Vagina (tissue), 2 donors: ENCODE measurements at regions not wholly inside any gene's neighbourhood (a gene's known extent, or its start where the extent isn't known, plus 50 kb on each side); places are given as distances from the start of the nearest gene placed in this dataset.

Experiments
- CTCF ChIP-seq, 3 experiments: fragments of 450-650 bp in 2 of 3; fragments of 200-600 bp in 1 of 3; sonication (generic) in 1 of 3; IDR thresholded peaks; one replicate each; pipeline ENCODE4 v1.5.1; 2017 to 2019; ENCODE audit warnings: antibody characterized with exemption in 3 of 3, mild to moderate bottlenecking in 2 of 3, moderate library complexity in 2 of 3
- POLR2A ChIP-seq, 2 donors: fragments of 450-650 bp; IDR thresholded peaks; one replicate each; pipeline ENCODE4 v1.6.1; 2017; ENCODE audit warnings: antibody characterized with exemption in 2 of 2, mild to moderate bottlenecking in 2 of 2, moderate library complexity in 2 of 2

GRCh38 chr2:235165136-235165535 is 213.3 kb downstream of the SH3BP4 start:
- TF ChIP-seq CTCF (IDR thresholded peaks at IDR 0.05), result no peak
- TF ChIP-seq POLR2A (IDR thresholded peaks at IDR 0.05), result no peak
